IMR-90 (cell line): ENCODE measurements at regions not wholly inside any gene's neighbourhood (a gene's known extent, or its start where the extent isn't known, plus 50 kb on each side); places are given as distances from the start of the nearest gene placed in this dataset.

Source experiments
- ATAC-seq: fragments of 200-7000 bp; cut with Tn5 transposase; 2 replicates; pipeline ENCODE4 v1.9.1; 2020; ENCODE audit warnings: low read depth, mild to moderate bottlenecking, moderate library complexity
- BruUV-seq: library from RNA; stranded (reverse); fragments of 400-500 nt; replicated peaks from 2 replicates; lab custom pipeline; 2021; lab: Mats Ljungman, UMichigan
- CTCF ChIA-PET: fragments of 300-600 bp; formaldehyde crosslinking; extraction: SDS; loops from one replicate; lab custom pipeline; 2021; ENCODE audit warnings: antibody characterized with exemption; lab: Yijun Ruan, JAX
- POLR2A ChIA-PET: fragments of 300-600 bp; sonication (Branson Sonifier 250); formaldehyde crosslinking; loops from one replicate; lab custom pipeline; 2022; ENCODE audit warnings: antibody characterized with exemption; ENCODE audit not compliant: unreplicated experiment; lab: Charles Lee
- DNase-seq: peaks from one replicate; pipeline ENCODE4 v3.0.0; 2013
- H2AFZ ChIP-seq: replicated peaks from 2 replicates; pipeline ENCODE3; 2013; ENCODE audit warnings: low read length, mild to moderate bottlenecking; ENCODE audit not compliant: poor library complexity
- H2AK5ac ChIP-seq: 2 replicates; pipeline ENCODE4 v1.6.1; 2013; ENCODE audit warnings: low read depth, low read length, inconsistent platforms
- H2AK9ac ChIP-seq: replicated peaks from 2 replicates; pipeline ENCODE3; 2013; ENCODE audit warnings: mild to moderate bottlenecking, low read depth, low read length, moderate library complexity; ENCODE audit not compliant: poor library complexity
- H2BK120ac ChIP-seq: 2 replicates; pipeline ENCODE4 v1.6.1; 2013; ENCODE audit warnings: low read depth, low read length, inconsistent platforms
- H2BK15ac ChIP-seq: 3 replicates; pipeline ENCODE4 v1.6.1; 2013; ENCODE audit warnings: low read depth, low read length, inconsistent platforms
- H2BK20ac ChIP-seq: 2 replicates; pipeline ENCODE4 v1.6.1; 2013; ENCODE audit warnings: low read depth, mild to moderate bottlenecking, inconsistent platforms, low read length, moderate library complexity
- H2BK5ac ChIP-seq: 2 replicates; pipeline ENCODE4 v1.6.1; 2013; ENCODE audit warnings: mild to moderate bottlenecking, low read depth, low read length, inconsistent platforms; ENCODE audit not compliant: poor library complexity, severe bottlenecking
- H3K14ac ChIP-seq: replicated peaks from 2 replicates; pipeline ENCODE4 v1.6.1; 2013; ENCODE audit warnings: low read depth, low read length, inconsistent platforms
- H3K18ac ChIP-seq: 2 replicates; pipeline ENCODE4 v1.6.1; 2013; ENCODE audit warnings: low read depth, low read length, control low read depth
- H3K23ac ChIP-seq: 2 replicates; pipeline ENCODE4 v1.6.1; 2013; ENCODE audit warnings: low read depth, low read length, inconsistent platforms
- H3K27ac ChIP-seq: 2 replicates; pipeline ENCODE4 v1.5.1; 2013; ENCODE audit warnings: mild to moderate bottlenecking, control low read depth, low read length; ENCODE audit not compliant: insufficient read depth
- H3K27me3 ChIP-seq: 2 replicates; pipeline ENCODE4 v1.6.1; 2013; ENCODE audit warnings: low read length; ENCODE audit not compliant: control insufficient read depth, insufficient read depth
- H3K36me3 ChIP-seq: 2 replicates; pipeline ENCODE4 v1.6.1; 2013; ENCODE audit warnings: low read length, mixed read lengths; ENCODE audit not compliant: control insufficient read depth, insufficient read depth
- H3K4ac ChIP-seq: 2 replicates; pipeline ENCODE4 v1.6.1; 2013; ENCODE audit warnings: low read depth, low read length, inconsistent platforms
- H3K4me1 ChIP-seq: 2 replicates; pipeline ENCODE4 v1.6.1; 2013; ENCODE audit warnings: low read length, mixed read lengths; ENCODE audit not compliant: control insufficient read depth, insufficient read depth
- H3K4me2 ChIP-seq: 2 replicates; pipeline ENCODE4 v1.6.1; 2013; ENCODE audit warnings: low read depth, mild to moderate bottlenecking, control low read depth, low read length, moderate library complexity
- H3K4me3 ChIP-seq: 2 replicates; pipeline ENCODE4 v1.5.1; 2013; ENCODE audit warnings: low read depth, mild to moderate bottlenecking, control low read depth, low read length, moderate library complexity; ENCODE audit not compliant: insufficient read depth
- H3K56ac ChIP-seq: 2 replicates; pipeline ENCODE4 v1.6.1; 2013; ENCODE audit warnings: low read length, inconsistent platforms; ENCODE audit not compliant: insufficient read depth; ENCODE audit errors: extremely low read depth
- H3K79me1 ChIP-seq, 2 experiments: 2 replicates each; pipeline ENCODE4 v1.6.1; 2013; ENCODE audit warnings: low read length in 2 of 2, inconsistent platforms in 1 of 2, low read depth in 1 of 2
- H3K9ac ChIP-seq: 2 replicates; pipeline ENCODE4 v1.6.1; 2013; ENCODE audit warnings: low read depth, low read length, control low read depth
- H3K9me1 ChIP-seq: 2 replicates; pipeline ENCODE4 v1.6.1; 2013; ENCODE audit warnings: low read length, inconsistent platforms; ENCODE audit not compliant: insufficient read depth
- H3K9me3 ChIP-seq: 2 replicates; pipeline ENCODE4 v1.6.1; 2013; ENCODE audit warnings: low read length; ENCODE audit not compliant: control insufficient read depth, insufficient read depth
- H4K20me1 ChIP-seq: 2 replicates; pipeline ENCODE4 v1.6.1; 2013; ENCODE audit warnings: low read length, inconsistent platforms; ENCODE audit not compliant: insufficient read depth
- H4K5ac ChIP-seq: 2 replicates; pipeline ENCODE4 v1.6.1; 2013; ENCODE audit warnings: mild to moderate bottlenecking, low read depth, low read length, control low read depth
- H4K8ac ChIP-seq, 2 experiments: 2 replicates each; pipeline ENCODE4 v1.6.1; 2013; ENCODE audit warnings: low read depth in 2 of 2, low read length in 2 of 2, control low read depth in 1 of 2, inconsistent platforms in 1 of 2
- H4K91ac ChIP-seq: 2 replicates; pipeline ENCODE4 v1.6.1; 2013; ENCODE audit warnings: low read depth, low read length, inconsistent platforms; ENCODE audit not compliant: insufficient read depth
- BHLHE40 ChIP-seq: fragments of 150-350 bp; IDR thresholded peaks from 2 replicates; pipeline ENCODE4 v1.6.1; 2016; ENCODE audit warnings: mild to moderate bottlenecking, low read depth, low read length
- CEBPB ChIP-seq: IDR thresholded peaks from 2 replicates; pipeline ENCODE4 v1.6.1; 2012; ENCODE audit warnings: low read depth, low read length, improper control_type of control experiment
- CHD1 ChIP-seq: IDR thresholded peaks from 2 replicates; pipeline ENCODE4 v1.6.1; 2012; ENCODE audit warnings: low read depth, low read length, improper control_type of control experiment
- FOS ChIP-seq: fragments of 150-350 bp; IDR thresholded peaks from 2 replicates; pipeline ENCODE4 v1.6.1; 2016; ENCODE audit warnings: low read depth, low read length
- MAFK ChIP-seq: IDR thresholded peaks from 2 replicates; pipeline ENCODE4 v1.6.1; 2012; ENCODE audit warnings: low read depth, low read length, improper control_type of control experiment
- MAZ ChIP-seq: IDR thresholded peaks from 2 replicates; pipeline ENCODE4 v1.6.1; 2012; ENCODE audit warnings: low read depth, mild to moderate bottlenecking, low read length, improper control_type of control experiment, moderate library complexity, borderline replicate concordance
- MXI1 ChIP-seq: IDR thresholded peaks from 2 replicates; pipeline ENCODE4 v1.6.1; 2012; ENCODE audit warnings: low read depth, mild to moderate bottlenecking, low read length, moderate library complexity, borderline replicate concordance
- NFE2L2 ChIP-seq: fragments of 150-350 bp; IDR thresholded peaks from 2 replicates; pipeline ENCODE4 v1.6.1; 2016; ENCODE audit warnings: low read depth, mild to moderate bottlenecking, low read length
- POLR2A ChIP-seq: IDR thresholded peaks from 2 replicates; pipeline ENCODE4 v1.6.1; 2012; ENCODE audit warnings: mild to moderate bottlenecking, low read depth, low read length
- RAD21 ChIP-seq: IDR thresholded peaks from 2 replicates; pipeline ENCODE4 v1.6.1; 2012; ENCODE audit warnings: low read length, improper control_type of control experiment
- RCOR1 ChIP-seq: IDR thresholded peaks from 2 replicates; pipeline ENCODE4 v1.6.1; 2012; ENCODE audit warnings: mild to moderate bottlenecking, low read length, improper control_type of control experiment; ENCODE audit not compliant: insufficient replicate concordance
- RFX5 ChIP-seq: IDR thresholded peaks from 2 replicates; pipeline ENCODE4 v1.8.0; 2012; ENCODE audit warnings: low read depth, mild to moderate bottlenecking, low read length, moderate library complexity
- SMC3 ChIP-seq: fragments of 150-350 bp; IDR thresholded peaks from 2 replicates; pipeline ENCODE4 v1.6.1; 2016; ENCODE audit warnings: low read depth, mild to moderate bottlenecking, antibody characterized with exemption, low read length, moderate library complexity
- USF2 ChIP-seq: fragments of 150-350 bp; IDR thresholded peaks from 2 replicates; pipeline ENCODE4 v1.6.1; 2017; ENCODE audit warnings: mild to moderate bottlenecking, antibody characterized with exemption, low read length, low read depth
- WGBS, 2 experiments: methylation state at CpG; one replicate each; pipeline versions ENCODE4 v1.1.5 to v1.1.7; 2013; ENCODE audit warnings: missing lambda C conversion rate in 2 of 2; ENCODE audit not compliant: insufficient read length in 1 of 2; ENCODE audit errors: extremely low coverage in 2 of 2; 5-methylcytosine and 5-hydroxymethylcytosine counted together
- dilution Hi-C: fragments of 300-500 bp; cut with HindIII; formaldehyde crosslinking; loops from one replicate; pipeline ENCODE4 v1.14.3; 2018; ENCODE audit warnings: low sequenced_read_pairs; ENCODE audit not compliant: unreplicated experiment
- in situ Hi-C: fragments of 300-500 bp; cut with MboI; formaldehyde crosslinking; loops from 3 replicates; pipeline ENCODE4 v1.14.3; 2019; ENCODE audit warnings: low sequenced_read_pairs, inconsistent platforms, mixed read lengths
- intact Hi-C: fragments of 100-400 bp; cut with micrococcal nuclease; formaldehyde crosslinking; loops from 2 replicates; pipeline ENCODE4 v1.10.0; 2022
- TF ChIP-seq, protein P1 (sequence below): conservative IDR thresholded peaks from 2 replicates; pipeline ENCODE4 v1.5.1; 2012; ENCODE audit warnings: mild to moderate bottlenecking, low read depth, low read length, improper control_type of control experiment
- TF ChIP-seq, protein P2 (sequence below): fragments of 150-350 bp; IDR thresholded peaks from 2 replicates; pipeline ENCODE4 v1.6.1; 2016; ENCODE audit warnings: low read depth, mild to moderate bottlenecking, low read length, moderate library complexity, borderline replicate concordance

DNA sequence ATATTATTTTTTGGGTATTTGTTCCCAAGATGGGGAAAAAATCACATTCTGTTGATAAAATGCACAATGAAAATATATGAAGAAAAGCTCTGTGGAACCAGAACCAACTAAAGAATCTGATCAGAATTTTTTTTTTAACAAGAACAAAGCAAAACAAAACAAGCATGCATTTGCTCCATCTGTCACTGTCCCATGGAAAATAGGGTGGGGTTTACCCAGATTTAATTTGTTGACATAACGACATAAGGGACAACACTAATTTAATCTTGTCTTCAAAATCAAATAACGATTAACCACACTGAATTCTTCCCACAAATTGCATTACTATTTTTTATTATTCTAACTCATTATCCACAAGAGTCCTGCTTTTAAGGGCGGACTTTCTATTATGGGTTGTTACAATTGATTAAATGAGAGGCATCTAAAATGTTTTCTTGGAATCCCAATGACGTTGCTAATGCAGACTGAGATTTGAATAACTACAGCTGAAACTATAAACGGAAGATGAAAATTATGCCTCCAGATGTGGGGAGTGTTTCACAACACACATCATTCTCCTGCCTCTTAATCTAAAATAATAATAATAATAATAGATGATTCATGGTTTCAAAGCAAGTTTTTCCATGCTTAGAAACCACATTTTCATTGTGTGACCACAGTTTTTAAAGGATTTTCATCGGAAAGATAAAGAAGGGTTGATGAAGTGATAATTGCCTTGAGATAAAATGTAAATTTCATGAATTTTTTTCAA, 307.0 kb upstream of the CPEB2 start:
- H3K4me3 ChIP-seq = no peak overlapping the region
- no peak overlapping the region for H2BK120ac ChIP-seq
- no peaks in the 10 kb centered on the region for H3K36me3 ChIP-seq
- H3K4me1 ChIP-seq = no peaks in the 10 kb centered on the region
- no peak overlapping the region for H2AK5ac ChIP-seq
- H4K20me1 ChIP-seq = no peaks in the 10 kb centered on the region
- H3K18ac ChIP-seq = no peak overlapping the region
- H4K5ac ChIP-seq = no peak overlapping the region
- no peak overlapping the region for H2BK20ac ChIP-seq
- ChIA-PET POLR2A (no interaction called here), CTCF (no interaction called here)
- intact Hi-C loops = no loop called here
- H2AK9ac ChIP-seq = no peak overlapping the region
- dilution Hi-C loops = no loop called here
- H3K4me2 ChIP-seq = no peak overlapping the region
- H3K9ac ChIP-seq = no peak overlapping the region
- H3K27me3 ChIP-seq = no peaks in the 10 kb centered on the region
- no CpG with 5 or more reads among the region's 6 CpGs for whole genome bisulfite sequencing, 2 experiments
- no peak overlapping the region for H2BK15ac ChIP-seq
- DNase-seq (no peak), ATAC-seq (no peak)
- no peaks in the 10 kb centered on the region for H3K9me1 ChIP-seq
- H2AFZ ChIP-seq = no peak overlapping the region
- no peak overlapping the region for H2BK5ac ChIP-seq
- H3K79me1 ChIP-seq = no peaks in the 10 kb centered on the region
- H3K56ac ChIP-seq = no peak overlapping the region
- no peak overlapping the region for H4K8ac ChIP-seq
- H3K9me3 ChIP-seq = peaks cover 1% of the 10 kb centered on the region; the same call in 1 of the 2 replicates
- H3K27ac ChIP-seq = no peak overlapping the region
- TF ChIP-seq RFX5 (no peak), MXI1 (no peak), FOS (no peak), SMC3 (no peak), CHD1 (no peak), USF2 (no peak), BHLHE40 (no peak), MAFK (no peak), MAZ (no peak), RAD21 (no peak), RCOR1 (no peak), NFE2L2 (no peak), CEBPB (no peak), POLR2A (no peak)
- TF ChIP-seq, protein P1, sequence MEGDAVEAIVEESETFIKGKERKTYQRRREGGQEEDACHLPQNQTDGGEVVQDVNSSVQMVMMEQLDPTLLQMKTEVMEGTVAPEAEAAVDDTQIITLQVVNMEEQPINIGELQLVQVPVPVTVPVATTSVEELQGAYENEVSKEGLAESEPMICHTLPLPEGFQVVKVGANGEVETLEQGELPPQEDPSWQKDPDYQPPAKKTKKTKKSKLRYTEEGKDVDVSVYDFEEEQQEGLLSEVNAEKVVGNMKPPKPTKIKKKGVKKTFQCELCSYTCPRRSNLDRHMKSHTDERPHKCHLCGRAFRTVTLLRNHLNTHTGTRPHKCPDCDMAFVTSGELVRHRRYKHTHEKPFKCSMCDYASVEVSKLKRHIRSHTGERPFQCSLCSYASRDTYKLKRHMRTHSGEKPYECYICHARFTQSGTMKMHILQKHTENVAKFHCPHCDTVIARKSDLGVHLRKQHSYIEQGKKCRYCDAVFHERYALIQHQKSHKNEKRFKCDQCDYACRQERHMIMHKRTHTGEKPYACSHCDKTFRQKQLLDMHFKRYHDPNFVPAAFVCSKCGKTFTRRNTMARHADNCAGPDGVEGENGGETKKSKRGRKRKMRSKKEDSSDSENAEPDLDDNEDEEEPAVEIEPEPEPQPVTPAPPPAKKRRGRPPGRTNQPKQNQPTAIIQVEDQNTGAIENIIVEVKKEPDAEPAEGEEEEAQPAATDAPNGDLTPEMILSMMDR = no peak
- TF ChIP-seq, protein P2, sequence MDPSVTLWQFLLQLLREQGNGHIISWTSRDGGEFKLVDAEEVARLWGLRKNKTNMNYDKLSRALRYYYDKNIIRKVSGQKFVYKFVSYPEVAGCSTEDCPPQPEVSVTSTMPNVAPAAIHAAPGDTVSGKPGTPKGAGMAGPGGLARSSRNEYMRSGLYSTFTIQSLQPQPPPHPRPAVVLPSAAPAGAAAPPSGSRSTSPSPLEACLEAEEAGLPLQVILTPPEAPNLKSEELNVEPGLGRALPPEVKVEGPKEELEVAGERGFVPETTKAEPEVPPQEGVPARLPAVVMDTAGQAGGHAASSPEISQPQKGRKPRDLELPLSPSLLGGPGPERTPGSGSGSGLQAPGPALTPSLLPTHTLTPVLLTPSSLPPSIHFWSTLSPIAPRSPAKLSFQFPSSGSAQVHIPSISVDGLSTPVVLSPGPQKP = no peak
- H3K14ac ChIP-seq = no peak overlapping the region
- no peak overlapping the region for H3K23ac ChIP-seq
- BruUV-seq = no TSS peak
- H3K4ac ChIP-seq = no peak overlapping the region
- H4K91ac ChIP-seq = no peak overlapping the region
- in situ Hi-C loops = no loop called here
